HAP-1 (cell line): ENCODE measurements at regions not wholly inside any gene's neighbourhood (a gene's known extent, or its start where the extent isn't known, plus 50 kb on each side); places are given as distances from the start of the nearest gene placed in this dataset.
A peak's percentile ranks its signal among the peaks of the same experiment; 100 is the strongest.

Source experiments
- DNase-seq, 2 experiments: peaks; one replicate each; pipeline ENCODE4 v3.0.0-alpha.2; 2016 to 2020; ENCODE audit warnings: low spot score in 2 of 2
- H3K27me3 ChIP-seq: fragments of 250-450 bp; sonication (Bioruptor Pico); 2 replicates; pipeline ENCODE4 v1.5.1; 2020; ENCODE audit warnings: low read depth, mild to moderate bottlenecking, moderate library complexity
- H3K36me3 ChIP-seq: fragments of 250-450 bp; sonication (Bioruptor Pico); replicated peaks from 2 replicates; pipeline ENCODE4 v1.5.1; 2020; ENCODE audit warnings: mild to moderate bottlenecking
- H3K4me1 ChIP-seq: fragments of 250-450 bp; sonication (Bioruptor Pico); 2 replicates; pipeline ENCODE4 v1.5.1; 2020; ENCODE audit warnings: mild to moderate bottlenecking
- H3K4me3 ChIP-seq: fragments of 250-450 bp; sonication (Bioruptor Pico); 2 replicates; pipeline ENCODE4 v1.5.1; 2020; ENCODE audit warnings: mild to moderate bottlenecking, moderate library complexity
- H3K9me3 ChIP-seq: fragments of 250-450 bp; sonication (Bioruptor Pico); 2 replicates; pipeline ENCODE4 v1.5.1; 2020; ENCODE audit warnings: mild to moderate bottlenecking, moderate library complexity
- in situ Hi-C: fragments of 300-500 bp; cut with MboI; formaldehyde crosslinking; loops from 3 replicates; pipeline ENCODE4 v1.14.3; 2020; ENCODE audit warnings: low sequenced_read_pairs, inconsistent platforms, mixed read lengths

DNA sequence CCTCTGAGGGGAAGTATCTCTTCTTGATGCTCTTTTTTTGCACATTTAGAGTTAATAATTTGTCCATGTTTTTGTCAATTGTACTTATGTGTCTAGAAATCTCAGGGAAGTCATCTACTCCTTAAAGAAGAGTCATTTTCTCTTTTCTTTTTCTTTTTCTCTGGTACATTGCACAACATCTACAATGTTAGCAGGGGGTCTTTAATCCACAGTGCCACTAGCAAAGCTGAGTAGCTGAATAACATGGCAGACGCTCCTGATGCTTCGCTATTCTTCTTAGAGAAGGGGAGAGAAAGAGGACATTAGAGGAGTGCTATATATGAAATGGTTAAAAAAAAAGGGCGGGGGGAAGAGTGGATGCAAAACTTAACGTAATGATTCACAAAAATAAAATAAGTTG is 399.6 kb upstream of the CWC22 start:
- in situ Hi-C loops: no loop called here
- H3K4me3 ChIP-seq: no peak overlapping the region
- peaks cover 5% of the 10 kb centered on the region; the same call in 1 of the 2 replicates for H3K4me1 ChIP-seq
- no peak for DNase-seq
- H3K27me3 ChIP-seq: no peaks in the 10 kb centered on the region
- H3K36me3 ChIP-seq: no peaks in the 10 kb centered on the region
- no peaks in the 10 kb centered on the region for H3K9me3 ChIP-seq

- Histone ChIP-seq H3K4me3 (no peak overlapping the region), H3K36me3 (no peaks in the 10 kb centered on the region), H3K4me1 (peaks cover under 1% of the 10 kb centered on the region; the same call in 1 of the 2 replicates), H3K9me3 (no peaks in the 10 kb centered on the region), H3K27me3 (no peaks in the 10 kb centered on the region)
- DNase-seq: no peak
- in situ Hi-C loops: no loop called here
These were observed 398.4 kb upstream of the CWC22 start for GRCh38 chr2:180405520-180405919.

DNA sequence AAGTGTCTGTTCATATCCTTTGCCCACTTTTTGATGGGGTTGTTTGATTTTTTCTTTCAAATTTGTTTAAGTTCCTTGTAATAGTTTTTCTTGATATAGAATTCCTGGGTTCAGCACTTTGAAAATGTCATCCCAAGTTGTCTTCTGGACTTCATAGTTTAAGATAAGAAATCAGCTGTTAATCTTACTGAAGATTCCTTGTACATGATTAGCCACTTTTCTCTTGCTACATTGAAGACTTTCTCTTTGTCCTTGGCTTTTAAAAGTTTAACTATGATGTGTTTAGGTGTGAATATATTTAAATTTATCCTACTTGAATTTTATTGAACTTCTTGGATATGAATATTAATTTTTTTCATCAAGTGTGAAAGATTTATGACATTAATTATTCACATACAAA is 387.2 kb upstream of the CWC22 start:
- Histone ChIP-seq H3K4me3 (no peak overlapping the region), H3K4me1 (no peaks in the 10 kb centered on the region), H3K36me3 (no peaks in the 10 kb centered on the region), H3K9me3 (no peaks in the 10 kb centered on the region; the same call in 1 of the 2 replicates), H3K27me3 (no peaks in the 10 kb centered on the region)
- no peak for DNase-seq
- in situ Hi-C loops: no loop called here

- DNase-seq: no peak
- H3K36me3 ChIP-seq: no peaks in the 10 kb centered on the region
- in situ Hi-C loops: no loop called here
- no peaks in the 10 kb centered on the region for H3K4me1 ChIP-seq
- no peak overlapping the region for H3K4me3 ChIP-seq
- H3K9me3 ChIP-seq: no peaks in the 10 kb centered on the region
- no peaks in the 10 kb centered on the region for H3K27me3 ChIP-seq
These were observed 378.6 kb upstream of the CWC22 start for GRCh38 chr2:180385601-180386201.

DNA sequence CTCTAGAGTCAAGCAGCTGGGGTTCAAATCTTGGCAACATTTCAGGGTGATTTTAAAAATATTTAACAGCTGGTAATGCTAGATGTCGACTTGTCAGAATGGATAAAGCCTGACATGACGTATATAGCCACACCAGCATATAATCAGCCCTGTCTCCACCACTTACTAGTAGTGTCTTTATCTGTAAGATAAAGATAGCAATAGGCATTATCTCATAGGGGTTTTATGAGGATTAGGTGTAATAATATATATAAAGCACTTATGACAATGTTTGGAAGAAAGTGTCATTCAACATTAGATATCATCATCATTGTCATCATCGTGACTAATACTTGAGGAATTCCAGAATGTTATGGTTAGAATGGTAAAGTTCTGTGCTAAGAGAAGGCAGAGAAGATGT is 369.0 kb upstream of the CWC22 start:
- no peaks in the 10 kb centered on the region for H3K27me3 ChIP-seq
- no peaks in the 10 kb centered on the region; the same call in 1 of the 2 replicates for H3K36me3 ChIP-seq
- no peaks in the 10 kb centered on the region for H3K9me3 ChIP-seq
- H3K4me1 ChIP-seq: peaks cover 3% of the 10 kb centered on the region
- H3K4me3 ChIP-seq: no peak overlapping the region
- in situ Hi-C loops: no loop called here
- no peak for DNase-seq

DNA sequence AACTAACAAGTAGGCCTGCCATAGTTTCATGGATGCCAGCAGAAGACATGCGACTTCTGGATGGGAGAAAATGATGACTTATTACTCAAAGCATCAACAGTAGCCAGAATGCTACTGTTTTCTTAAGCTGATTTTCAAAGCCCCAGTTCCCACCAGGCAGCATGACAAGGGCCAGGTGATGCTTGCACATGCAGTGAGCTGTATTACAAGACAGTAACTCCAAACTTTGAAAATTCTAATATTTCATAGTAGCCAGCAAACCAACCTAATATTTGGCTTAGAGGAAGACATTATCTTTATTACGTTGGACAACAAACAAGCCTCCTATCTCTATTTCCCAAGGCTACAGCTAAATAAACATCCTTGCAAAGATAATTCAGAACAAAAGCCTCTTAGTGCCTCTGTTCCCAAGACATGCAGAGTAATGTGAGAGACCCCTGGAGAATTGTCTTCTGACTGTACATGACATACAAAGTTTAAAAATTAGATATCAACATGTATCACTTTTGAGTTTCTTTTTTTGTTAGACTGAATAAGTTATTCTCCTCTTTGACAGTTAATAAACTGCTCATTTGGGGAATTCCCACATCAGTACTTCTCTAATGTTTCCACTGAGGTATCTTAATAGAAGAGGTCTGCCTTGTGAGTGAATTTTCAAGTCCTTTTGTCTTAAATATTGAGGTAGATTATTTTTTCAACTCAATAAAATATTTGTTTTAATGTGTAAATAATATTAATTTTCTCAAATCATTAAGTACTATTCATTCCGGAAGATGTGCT is 367.6 kb upstream of the CWC22 start:
- Histone ChIP-seq H3K27me3 (no peaks in the 10 kb centered on the region), H3K4me3 (no peak overlapping the region)
- in situ Hi-C loops: no loop called here

GRCh38 chr2:180370511-180371205 is 363.6 kb upstream of the CWC22 start:
- Histone ChIP-seq H3K4me3 (no peak overlapping the region), H3K4me1 (peaks cover 16% of the 10 kb centered on the region), H3K27me3 (no peaks in the 10 kb centered on the region), H3K9me3 (no peaks in the 10 kb centered on the region), H3K36me3 (no peaks in the 10 kb centered on the region)
- in situ Hi-C loops: no loop called here
- DNase-seq: peak; percentile 31 to 93

More for the DNA sequence above, 367.6 kb upstream of the CWC22 start:
- Histone ChIP-seq H3K4me1 (peaks cover 15% of the 10 kb centered on the region), H3K9me3 (no peaks in the 10 kb centered on the region), H3K36me3 (no peaks in the 10 kb centered on the region; the same call in 1 of the 2 replicates)
- DNase-seq: no peak

GRCh38 chr2:180368881-180369280 is 361.8 kb upstream of the CWC22 start:
- Histone ChIP-seq H3K36me3 (no peaks in the 10 kb centered on the region), H3K4me1 (peaks cover 16% of the 10 kb centered on the region), H3K4me3 (no peak overlapping the region), H3K9me3 (no peaks in the 10 kb centered on the region), H3K27me3 (no peaks in the 10 kb centered on the region)
- in situ Hi-C loops: no loop called here
- no peak for DNase-seq

DNA sequence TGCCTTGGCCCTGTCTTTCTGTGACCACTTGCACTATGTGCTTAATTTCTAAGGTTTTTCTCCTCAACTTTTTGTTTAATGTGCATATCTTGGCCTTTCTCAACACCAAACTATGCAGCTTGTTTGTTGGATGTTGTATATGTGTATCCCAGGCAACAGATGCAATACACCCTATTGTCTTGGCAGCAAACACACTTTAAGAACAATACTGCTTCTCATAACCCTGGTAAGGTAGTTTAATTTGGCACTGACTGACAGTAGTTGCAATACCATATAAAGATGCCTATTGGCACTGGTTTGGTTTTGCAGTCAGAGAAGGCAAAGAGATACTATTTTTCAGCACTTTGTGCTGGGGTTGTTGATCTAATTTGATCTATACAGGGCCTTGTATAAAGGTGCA is 360.7 kb upstream of the CWC22 start:
- H3K9me3 ChIP-seq: no peaks in the 10 kb centered on the region
- H3K36me3 ChIP-seq: no peaks in the 10 kb centered on the region
- no peak for DNase-seq
- in situ Hi-C loops: no loop called here
- H3K27me3 ChIP-seq: no peaks in the 10 kb centered on the region
- peaks cover 16% of the 10 kb centered on the region for H3K4me1 ChIP-seq
- no peak overlapping the region for H3K4me3 ChIP-seq

DNA sequence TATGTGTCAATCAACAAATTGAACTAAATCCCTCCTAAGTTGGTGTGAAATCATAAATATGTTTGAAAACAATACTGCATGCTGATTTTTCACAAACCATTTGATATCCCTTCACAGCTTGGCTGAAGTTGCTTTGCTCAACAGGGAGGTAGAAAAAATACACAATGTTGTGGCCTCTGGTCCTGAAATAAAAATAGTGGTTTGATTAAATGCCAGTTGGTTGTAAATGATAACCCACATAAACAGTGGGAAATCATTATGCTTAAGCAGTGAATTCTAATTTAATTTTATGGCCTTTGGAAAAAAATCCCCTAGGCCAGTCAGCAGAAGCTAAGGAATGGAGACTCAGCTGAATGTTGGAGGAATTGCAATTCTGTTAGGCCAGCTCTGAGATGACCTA is 359.4 kb upstream of the CWC22 start:
- in situ Hi-C loops: no loop called here
- Histone ChIP-seq H3K36me3 (no peaks in the 10 kb centered on the region), H3K9me3 (no peaks in the 10 kb centered on the region)

DNA sequence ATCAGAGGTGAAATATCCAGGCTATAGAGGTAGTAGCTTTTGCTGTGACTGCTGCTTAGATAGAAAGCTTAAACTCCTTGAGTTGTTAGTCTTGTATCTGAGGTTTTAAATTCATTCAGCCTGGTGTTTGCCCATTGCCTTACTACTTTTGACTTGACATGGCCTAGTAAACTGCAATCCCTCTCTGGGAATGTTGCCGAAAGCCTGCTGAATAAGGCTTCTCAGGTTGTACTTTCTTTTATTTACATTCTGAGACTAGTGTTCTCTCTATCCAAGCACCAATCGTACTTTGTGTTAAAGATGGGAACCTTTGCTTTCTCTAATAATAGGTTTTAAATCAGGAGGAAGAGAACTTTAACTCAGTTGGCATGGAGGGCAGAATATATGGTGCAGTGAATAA is 357.6 kb upstream of the CWC22 start:
- no peak for DNase-seq
- Histone ChIP-seq H3K4me1 (peaks cover 2% of the 10 kb centered on the region), H3K27me3 (no peaks in the 10 kb centered on the region), H3K9me3 (no peaks in the 10 kb centered on the region), H3K4me3 (no peak overlapping the region), H3K36me3 (no peaks in the 10 kb centered on the region)
- in situ Hi-C loops: no loop called here

More for the DNA sequence above, 359.4 kb upstream of the CWC22 start:
- no peak overlapping the region for H3K4me3 ChIP-seq
- DNase-seq: no peak
- no peaks in the 10 kb centered on the region for H3K27me3 ChIP-seq
- H3K4me1 ChIP-seq: peaks cover 16% of the 10 kb centered on the region

- peaks cover 6% of the 10 kb centered on the region; the same call in 1 of the 2 replicates for H3K4me1 ChIP-seq
- H3K4me3 ChIP-seq: no peak overlapping the region
- no peaks in the 10 kb centered on the region for H3K36me3 ChIP-seq
- in situ Hi-C loops: no loop called here
- no peak for DNase-seq
- no peaks in the 10 kb centered on the region for H3K27me3 ChIP-seq
- H3K9me3 ChIP-seq: no peaks in the 10 kb centered on the region; the same call in 1 of the 2 replicates
These were observed 353.2 kb upstream of the CWC22 start for GRCh38 chr2:180360283-180360618.

- Histone ChIP-seq H3K4me3 (no peak overlapping the region), H3K36me3 (no peaks in the 10 kb centered on the region), H3K4me1 (peaks cover 6% of the 10 kb centered on the region; the same call in 1 of the 2 replicates), H3K27me3 (no peaks in the 10 kb centered on the region), H3K9me3 (no peaks in the 10 kb centered on the region; the same call in 1 of the 2 replicates)
- DNase-seq: no peak
- in situ Hi-C loops: no loop called here
These were observed 352.6 kb upstream of the CWC22 start for GRCh38 chr2:180359522-180360282.
